OCI-M1 (cell line): ENCODE measurements at regions not wholly inside any gene's neighbourhood (a gene's known extent, or its start where the extent isn't known, plus 50 kb on each side); places are given as distances from the start of the nearest gene placed in this dataset.

Experiments
- DNase-seq: peaks from one replicate; lab custom pipeline; 2025; lab: John Stamatoyannopoulos, UW

- peak; percentile 46 for DNase-seq
These were observed 110.3 kb upstream of the CEP85L start for GRCh38 chr6:118761645-118762044.

- no peak for DNase-seq
These were observed 107.6 kb upstream of the CEP85L start for GRCh38 chr6:118758946-118759345.

GRCh38 chr6:118755941-118756646 lies 104.7 kb upstream of the CEP85L start:
- no peak for DNase-seq

GRCh38 chr6:118752803-118753202 lies 101.4 kb upstream of the CEP85L start:
- DNase-seq, result no peak

GRCh38 chr6:118751072-118751471 lies 99.7 kb upstream of the CEP85L start:
- DNase-seq, result no peak

GRCh38 chr6:118750143-118750542 lies 98.8 kb upstream of the CEP85L start:
- no peak for DNase-seq

GRCh38 chr6:118748311-118749062 lies 97.1 kb upstream of the CEP85L start:
- DNase-seq, result no peak

GRCh38 chr6:118746825-118747174 lies 95.4 kb upstream of the CEP85L start:
- DNase-seq, result no peak

- peak; percentile 85 for DNase-seq
These were observed 94.9 kb upstream of the CEP85L start for GRCh38 chr6:118746145-118746824.

GRCh38 chr6:118745156-118745555 lies 93.8 kb upstream of the CEP85L start:
- no peak for DNase-seq

GRCh38 chr6:118744261-118744941 lies 93.0 kb upstream of the CEP85L start:
- no peak for DNase-seq

- DNase-seq, result no peak
These were observed 92.4 kb upstream of the CEP85L start for GRCh38 chr6:118743746-118744145.

- DNase-seq, result peak; percentile 51
These were observed 89.0 kb upstream of the CEP85L start for GRCh38 chr6:118740372-118740771.

- DNase-seq, result no peak
These were observed 88.4 kb upstream of the CEP85L start for GRCh38 chr6:118739696-118740353.

- no peak for DNase-seq
These were observed 85.0 kb upstream of the CEP85L start for GRCh38 chr6:118736440-118736839.

- no peak for DNase-seq
These were observed 83.9 kb upstream of the CEP85L start for GRCh38 chr6:118735320-118735719.

GRCh38 chr6:118725944-118726343 lies 74.6 kb upstream of the CEP85L start:
- peak; percentile 91 for DNase-seq

- peak; percentile 64 for DNase-seq
These were observed 72.8 kb upstream of the CEP85L start for GRCh38 chr6:118724211-118724610.

GRCh38 chr6:118722829-118723813 lies 71.7 kb upstream of the CEP85L start:
- DNase-seq, result no peak

- DNase-seq, result no peak
These were observed 68.7 kb upstream of the CEP85L start for GRCh38 chr6:118720125-118720473.
